Endothelial cell of umbilical vein (primary cell): ENCODE measurements at regions not wholly inside any gene's neighbourhood (a gene's known extent, or its start where the extent isn't known, plus 50 kb on each side); places are given as distances from the start of the nearest gene placed in this dataset.

Source experiments
- BruUV-seq: library from RNA; stranded (reverse); fragments of 400-500 nt; replicated peaks from 2 replicates; lab custom pipeline; 2021; lab: Mats Ljungman, UMichigan
- CTCF ChIA-PET: fragments of 300-600, 350-600 bp; sonication (Branson Sonifier 250); formaldehyde crosslinking; loops from one replicate; lab custom pipeline; 2021; ENCODE audit warnings: antibody characterized with exemption, inconsistent platforms; lab: Charles Lee
- POLR2A ChIA-PET: fragments of 300-600, 350-600 bp; sonication (Branson Sonifier 250); formaldehyde crosslinking; loops from one replicate; lab custom pipeline; 2021; ENCODE audit warnings: antibody characterized with exemption, inconsistent platforms; lab: Charles Lee
- DNase-seq: peaks from one replicate; pipeline ENCODE4 v3.0.0-alpha.2; 2011; ENCODE audit warnings: low read depth, low spot score
- FAIRE-seq: peaks from 2 replicates; lab custom pipeline; 2011; peaks lifted over from hg19 to GRCh38; lab: Jason Lieb, UNC
- H2AFZ ChIP-seq: 2 replicates; pipeline ENCODE4 v1.6.0; 2012; ENCODE audit warnings: low read depth, low read length, control low read depth, inconsistent platforms
- H3K27ac ChIP-seq: 2 replicates; pipeline ENCODE4 v1.5.1; 2011; ENCODE audit warnings: low read depth, mild to moderate bottlenecking, control low read depth, low read length, moderate library complexity; ENCODE audit not compliant: insufficient read depth
- H3K27me3 ChIP-seq, 2 experiments: 2 replicates each; pipeline versions ENCODE4 v1.6.0 to v1.6.1; 2011; ENCODE audit warnings: low read length in 2 of 2, mixed read lengths in 1 of 2; ENCODE audit not compliant: control insufficient read depth in 2 of 2, insufficient read depth in 2 of 2
- H3K36me3 ChIP-seq, 2 experiments: 2 replicates in 1 of 2; 3 replicates in 1 of 2; pipeline ENCODE4 v1.5.1; 2011; ENCODE audit warnings: low read length in 2 of 2, mild to moderate bottlenecking in 1 of 2, moderate library complexity in 1 of 2; ENCODE audit not compliant: control insufficient read depth in 2 of 2, insufficient read depth in 2 of 2; ENCODE audit errors: extremely low read depth in 1 of 2
- H3K4me1 ChIP-seq: 3 replicates; pipeline ENCODE4 v1.5.1; 2011; ENCODE audit warnings: mild to moderate bottlenecking, low read length; ENCODE audit not compliant: control insufficient read depth, insufficient read depth; ENCODE audit errors: extremely low read depth
- H3K4me2 ChIP-seq: 2 replicates; pipeline ENCODE4 v1.6.1; 2011; ENCODE audit warnings: low read length, control low read depth, mixed read lengths; ENCODE audit not compliant: insufficient read depth
- H3K4me3 ChIP-seq, 3 experiments: fragments of 200-600 bp in 1 of 3; sonication (generic), shearing (Covaris generic) in 1 of 3; replicated peaks in 1 of 3; 2 replicates each; pipeline ENCODE4 v1.5.1; 2011 to 2016; ENCODE audit warnings: control low read depth in 3 of 3, low read length in 3 of 3, mild to moderate bottlenecking in 2 of 3, inconsistent platforms in 1 of 3, low read depth in 1 of 3, moderate library complexity in 1 of 3; ENCODE audit not compliant: insufficient read depth in 1 of 3
- H3K79me2 ChIP-seq: 2 replicates; pipeline ENCODE4 v1.6.0; 2012; ENCODE audit warnings: low read length, inconsistent platforms; ENCODE audit not compliant: control insufficient read depth, insufficient read depth
- H3K9ac ChIP-seq: replicated peaks from 2 replicates; pipeline ENCODE3; 2011; ENCODE audit warnings: low read length, control low read depth; ENCODE audit not compliant: insufficient read depth; ENCODE audit errors: extremely low read depth
- H3K9me1 ChIP-seq: replicated peaks from 3 replicates; pipeline ENCODE4 v1.6.0; 2011; ENCODE audit warnings: mild to moderate bottlenecking, low read length; ENCODE audit not compliant: control insufficient read depth, insufficient read depth; ENCODE audit errors: extremely low read depth
- H3K9me3 ChIP-seq: replicated peaks from 2 replicates; pipeline ENCODE4 v1.5.1; 2012; ENCODE audit warnings: low read length, inconsistent platforms; ENCODE audit not compliant: control insufficient read depth, insufficient read depth
- H4K20me1 ChIP-seq: replicated peaks from 2 replicates; pipeline ENCODE3; 2011; ENCODE audit warnings: mild to moderate bottlenecking, low read length; ENCODE audit not compliant: control insufficient read depth, insufficient read depth; ENCODE audit errors: extremely low read depth
- EZH2 ChIP-seq: IDR thresholded peaks from 2 replicates; pipeline ENCODE4 v1.6.1; 2012; ENCODE audit warnings: borderline replicate concordance, low read depth, mild to moderate bottlenecking, moderate library complexity, low read length, inconsistent platforms; ENCODE audit not compliant: severe bottlenecking
- FOS ChIP-seq: IDR thresholded peaks from 2 replicates; pipeline ENCODE4 v1.6.1; 2011; ENCODE audit warnings: mild to moderate bottlenecking, low read length, moderate library complexity, borderline replicate concordance; ENCODE audit not compliant: insufficient read depth
- GATA2 ChIP-seq: IDR thresholded peaks from 2 replicates; pipeline ENCODE4 v1.7.0; 2011; ENCODE audit warnings: low read depth, mild to moderate bottlenecking, moderate library complexity, mixed read lengths, low read length; ENCODE audit not compliant: insufficient read length, insufficient read depth
- JUN ChIP-seq: IDR thresholded peaks from 2 replicates; pipeline ENCODE4 v1.6.1; 2011; ENCODE audit warnings: borderline replicate concordance, low read depth; ENCODE audit not compliant: insufficient read length, insufficient read depth
- MYC ChIP-seq: IDR thresholded peaks from one replicate; pipeline ENCODE4 v1.6.1; 2011; ENCODE audit warnings: mild to moderate bottlenecking, low read depth, low read length
- POLR2A ChIP-seq: IDR thresholded peaks from 2 replicates; pipeline ENCODE4 v1.6.1; 2012; ENCODE audit warnings: low read depth, mild to moderate bottlenecking, control low read depth, low read length
- POLR2AphosphoS5 ChIP-seq: IDR thresholded peaks from 2 replicates; pipeline ENCODE4 v1.6.1; 2012; ENCODE audit warnings: low read depth, mild to moderate bottlenecking, control low read depth, low read length, moderate library complexity; ENCODE audit not compliant: insufficient read depth
- dilution Hi-C: fragments of 300-500 bp; cut with MboI; formaldehyde crosslinking; loops from one replicate; pipeline ENCODE4 v1.15.0; 2019; ENCODE audit warnings: low sequenced_read_pairs; ENCODE audit not compliant: extremely low pct_ligation_motif_present
- intact Hi-C: fragments of 100-400 bp; cut with micrococcal nuclease; formaldehyde crosslinking; loops from one replicate; pipeline ENCODE4 v1.10.0; 2022
- TF ChIP-seq, protein P1 (sequence below): IDR thresholded peaks from 2 replicates; pipeline ENCODE4 v1.6.1; 2011; ENCODE audit not compliant: insufficient read depth, insufficient read length
- TF ChIP-seq, protein P2 (sequence below), 2 donors: IDR thresholded peaks; 1 replicate in 1 of 2; 2 replicates in 1 of 2; pipeline ENCODE4 v1.5.1; 2011; ENCODE audit warnings: low read length in 2 of 2, mild to moderate bottlenecking in 2 of 2, moderate library complexity in 2 of 2, control low read depth in 1 of 2, inconsistent platforms in 1 of 2, low read depth in 1 of 2; ENCODE audit not compliant: insufficient read depth in 1 of 2; ENCODE audit errors: extremely low read depth in 1 of 2

DNA sequence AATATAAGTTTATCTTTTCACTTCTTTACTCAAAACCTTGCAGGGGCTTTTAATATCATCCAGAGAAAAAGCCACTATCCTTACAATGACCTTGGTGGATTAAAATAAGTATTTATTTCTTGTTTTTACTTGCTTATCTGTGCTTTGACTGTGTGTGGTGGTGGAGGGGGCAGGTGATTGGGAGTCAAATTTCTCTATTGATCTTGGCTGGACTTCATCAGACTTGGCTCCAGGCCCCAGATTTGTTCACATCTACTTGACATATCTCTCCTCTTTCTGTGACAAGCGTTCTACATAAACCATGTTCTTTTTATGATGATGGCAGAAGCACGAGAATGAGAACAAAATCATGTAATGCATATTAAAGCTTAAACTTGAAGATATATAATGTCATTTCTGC lies 670.8 kb downstream of the PCDH17 start:
- no peak for FAIRE-seq
- Histone ChIP-seq H3K27me3 (no peaks in the 10 kb centered on the region), H3K36me3 (no peaks in the 10 kb centered on the region), H3K4me3 (no peak overlapping the region), H4K20me1 (no peaks in the 10 kb centered on the region), H2AFZ (no peak overlapping the region), H3K79me2 (no peaks in the 10 kb centered on the region), H3K9ac (no peak overlapping the region), H3K4me2 (no peak overlapping the region), H3K27ac (no peak overlapping the region), H3K4me1 (peaks cover 8% of the 10 kb centered on the region), H3K9me1 (no peaks in the 10 kb centered on the region), H3K9me3 (no peaks in the 10 kb centered on the region)
- no peak for DNase-seq
- BruUV-seq: no TSS peak
- intact Hi-C loops: loop anchor here (10.0 kb wide), 1 partner anchor 668 kb away; the partner anchor contains the start of gene PCDH17
- TF ChIP-seq FOS: no peak
- no peak for TF ChIP-seq MYC
- TF ChIP-seq JUN: no peak
- no peak for TF ChIP-seq EZH2
- TF ChIP-seq GATA2: no peak
- TF ChIP-seq POLR2A: no peak
- TF ChIP-seq, protein P1, sequence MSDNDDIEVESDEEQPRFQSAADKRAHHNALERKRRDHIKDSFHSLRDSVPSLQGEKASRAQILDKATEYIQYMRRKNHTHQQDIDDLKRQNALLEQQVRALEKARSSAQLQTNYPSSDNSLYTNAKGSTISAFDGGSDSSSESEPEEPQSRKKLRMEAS: no peak
- TF ChIP-seq POLR2AphosphoS5: no peak
- TF ChIP-seq, protein P2, sequence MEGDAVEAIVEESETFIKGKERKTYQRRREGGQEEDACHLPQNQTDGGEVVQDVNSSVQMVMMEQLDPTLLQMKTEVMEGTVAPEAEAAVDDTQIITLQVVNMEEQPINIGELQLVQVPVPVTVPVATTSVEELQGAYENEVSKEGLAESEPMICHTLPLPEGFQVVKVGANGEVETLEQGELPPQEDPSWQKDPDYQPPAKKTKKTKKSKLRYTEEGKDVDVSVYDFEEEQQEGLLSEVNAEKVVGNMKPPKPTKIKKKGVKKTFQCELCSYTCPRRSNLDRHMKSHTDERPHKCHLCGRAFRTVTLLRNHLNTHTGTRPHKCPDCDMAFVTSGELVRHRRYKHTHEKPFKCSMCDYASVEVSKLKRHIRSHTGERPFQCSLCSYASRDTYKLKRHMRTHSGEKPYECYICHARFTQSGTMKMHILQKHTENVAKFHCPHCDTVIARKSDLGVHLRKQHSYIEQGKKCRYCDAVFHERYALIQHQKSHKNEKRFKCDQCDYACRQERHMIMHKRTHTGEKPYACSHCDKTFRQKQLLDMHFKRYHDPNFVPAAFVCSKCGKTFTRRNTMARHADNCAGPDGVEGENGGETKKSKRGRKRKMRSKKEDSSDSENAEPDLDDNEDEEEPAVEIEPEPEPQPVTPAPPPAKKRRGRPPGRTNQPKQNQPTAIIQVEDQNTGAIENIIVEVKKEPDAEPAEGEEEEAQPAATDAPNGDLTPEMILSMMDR (IDR thresholded peaks at IDR 0.05; ENCODE audit: extremely low read depth in 1 of 2, insufficient read depth in 1 of 2, low read depth in 1 of 2, low read length in 2 of 2): no peak
- POLR2A ChIA-PET: no interaction called here
- CTCF ChIA-PET: no interaction called here
- dilution Hi-C loops: no loop called here
